Endothelial cell of umbilical vein (primary cell): ENCODE measurements at regions not wholly inside any gene's neighbourhood (a gene's known extent, or its start where the extent isn't known, plus 50 kb on each side); places are given as distances from the start of the nearest gene placed in this dataset.
"Not testable (repeated sequence)": the region's sequence is repeated elsewhere in the genome, so short reads cannot be mapped to it uniquely, and the experiment has no call there.

ENCODE experiments used
- BruUV-seq: library from RNA; stranded (reverse); fragments of 400-500 nt; replicated peaks from 2 replicates; lab custom pipeline; 2021; lab: Mats Ljungman, UMichigan
- CTCF ChIA-PET: fragments of 300-600, 350-600 bp; sonication (Branson Sonifier 250); formaldehyde crosslinking; loops from one replicate; lab custom pipeline; 2021; ENCODE audit warnings: antibody characterized with exemption, inconsistent platforms; lab: Charles Lee
- POLR2A ChIA-PET: fragments of 300-600, 350-600 bp; sonication (Branson Sonifier 250); formaldehyde crosslinking; loops from one replicate; lab custom pipeline; 2021; ENCODE audit warnings: antibody characterized with exemption, inconsistent platforms; lab: Charles Lee
- DNase-seq: peaks from one replicate; pipeline ENCODE4 v3.0.0-alpha.2; 2011; ENCODE audit warnings: low read depth, low spot score
- FAIRE-seq: peaks from 2 replicates; lab custom pipeline; 2011; peaks lifted over from hg19 to GRCh38; lab: Jason Lieb, UNC
- H2AFZ ChIP-seq: 2 replicates; pipeline ENCODE4 v1.6.0; 2012; ENCODE audit warnings: low read depth, low read length, control low read depth, inconsistent platforms
- H3K27ac ChIP-seq: 2 replicates; pipeline ENCODE4 v1.5.1; 2011; ENCODE audit warnings: low read depth, mild to moderate bottlenecking, control low read depth, low read length, moderate library complexity; ENCODE audit not compliant: insufficient read depth
- H3K27me3 ChIP-seq, 2 experiments: 2 replicates each; pipeline versions ENCODE4 v1.6.0 to v1.6.1; 2011; ENCODE audit warnings: low read length in 2 of 2, mixed read lengths in 1 of 2; ENCODE audit not compliant: control insufficient read depth in 2 of 2, insufficient read depth in 2 of 2
- H3K36me3 ChIP-seq, 2 experiments: 2 replicates in 1 of 2; 3 replicates in 1 of 2; pipeline ENCODE4 v1.5.1; 2011; ENCODE audit warnings: low read length in 2 of 2, mild to moderate bottlenecking in 1 of 2, moderate library complexity in 1 of 2; ENCODE audit not compliant: control insufficient read depth in 2 of 2, insufficient read depth in 2 of 2; ENCODE audit errors: extremely low read depth in 1 of 2
- H3K4me1 ChIP-seq: 3 replicates; pipeline ENCODE4 v1.5.1; 2011; ENCODE audit warnings: mild to moderate bottlenecking, low read length; ENCODE audit not compliant: control insufficient read depth, insufficient read depth; ENCODE audit errors: extremely low read depth
- H3K4me2 ChIP-seq: 2 replicates; pipeline ENCODE4 v1.6.1; 2011; ENCODE audit warnings: low read length, control low read depth, mixed read lengths; ENCODE audit not compliant: insufficient read depth
- H3K4me3 ChIP-seq, 3 experiments: fragments of 200-600 bp in 1 of 3; sonication (generic), shearing (Covaris generic) in 1 of 3; replicated peaks in 1 of 3; 2 replicates each; pipeline ENCODE4 v1.5.1; 2011 to 2016; ENCODE audit warnings: control low read depth in 3 of 3, low read length in 3 of 3, mild to moderate bottlenecking in 2 of 3, inconsistent platforms in 1 of 3, low read depth in 1 of 3, moderate library complexity in 1 of 3; ENCODE audit not compliant: insufficient read depth in 1 of 3
- H3K79me2 ChIP-seq: 2 replicates; pipeline ENCODE4 v1.6.0; 2012; ENCODE audit warnings: low read length, inconsistent platforms; ENCODE audit not compliant: control insufficient read depth, insufficient read depth
- H3K9ac ChIP-seq: replicated peaks from 2 replicates; pipeline ENCODE3; 2011; ENCODE audit warnings: low read length, control low read depth; ENCODE audit not compliant: insufficient read depth; ENCODE audit errors: extremely low read depth
- H3K9me1 ChIP-seq: replicated peaks from 3 replicates; pipeline ENCODE4 v1.6.0; 2011; ENCODE audit warnings: mild to moderate bottlenecking, low read length; ENCODE audit not compliant: control insufficient read depth, insufficient read depth; ENCODE audit errors: extremely low read depth
- H3K9me3 ChIP-seq: replicated peaks from 2 replicates; pipeline ENCODE4 v1.5.1; 2012; ENCODE audit warnings: low read length, inconsistent platforms; ENCODE audit not compliant: control insufficient read depth, insufficient read depth
- H4K20me1 ChIP-seq: replicated peaks from 2 replicates; pipeline ENCODE3; 2011; ENCODE audit warnings: mild to moderate bottlenecking, low read length; ENCODE audit not compliant: control insufficient read depth, insufficient read depth; ENCODE audit errors: extremely low read depth
- dilution Hi-C: fragments of 300-500 bp; cut with MboI; formaldehyde crosslinking; loops from one replicate; pipeline ENCODE4 v1.15.0; 2019; ENCODE audit warnings: low sequenced_read_pairs; ENCODE audit not compliant: extremely low pct_ligation_motif_present
- intact Hi-C: fragments of 100-400 bp; cut with micrococcal nuclease; formaldehyde crosslinking; loops from one replicate; pipeline ENCODE4 v1.10.0; 2022

DNA sequence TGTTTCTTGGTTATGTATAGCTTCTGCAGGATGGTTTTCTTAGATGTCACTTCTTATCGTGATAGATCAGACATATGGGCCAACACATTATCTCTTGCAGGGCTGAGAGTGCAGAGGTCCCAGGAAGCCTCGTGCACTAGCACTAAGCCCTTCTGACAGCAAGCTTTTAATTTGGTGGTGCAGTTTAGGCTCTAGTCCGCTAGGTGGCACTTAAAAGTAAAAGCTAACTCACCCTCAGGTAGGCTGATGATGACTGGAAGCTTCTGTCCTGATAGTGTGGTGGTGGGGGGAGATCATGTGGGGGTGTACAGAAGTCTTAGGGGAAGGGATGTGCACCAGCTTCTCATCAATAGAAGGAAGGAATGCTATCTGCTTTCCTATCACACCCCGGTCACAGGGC lies 142.0 kb downstream of the SPIN4 start:
- H4K20me1 ChIP-seq, H3K36me3 ChIP-seq, DNase-seq, H3K27me3 ChIP-seq, CTCF ChIA-PET, dilution Hi-C loops, H2AFZ ChIP-seq, H3K9me3 ChIP-seq, H3K9me1 ChIP-seq, H3K9ac ChIP-seq, intact Hi-C loops, H3K4me1 ChIP-seq, H3K4me2 ChIP-seq, BruUV-seq, H3K27ac ChIP-seq, H3K79me2 ChIP-seq, POLR2A ChIA-PET, H3K4me3 ChIP-seq: not testable (repeated sequence)
- peak; percentile 87 for FAIRE-seq

DNA sequence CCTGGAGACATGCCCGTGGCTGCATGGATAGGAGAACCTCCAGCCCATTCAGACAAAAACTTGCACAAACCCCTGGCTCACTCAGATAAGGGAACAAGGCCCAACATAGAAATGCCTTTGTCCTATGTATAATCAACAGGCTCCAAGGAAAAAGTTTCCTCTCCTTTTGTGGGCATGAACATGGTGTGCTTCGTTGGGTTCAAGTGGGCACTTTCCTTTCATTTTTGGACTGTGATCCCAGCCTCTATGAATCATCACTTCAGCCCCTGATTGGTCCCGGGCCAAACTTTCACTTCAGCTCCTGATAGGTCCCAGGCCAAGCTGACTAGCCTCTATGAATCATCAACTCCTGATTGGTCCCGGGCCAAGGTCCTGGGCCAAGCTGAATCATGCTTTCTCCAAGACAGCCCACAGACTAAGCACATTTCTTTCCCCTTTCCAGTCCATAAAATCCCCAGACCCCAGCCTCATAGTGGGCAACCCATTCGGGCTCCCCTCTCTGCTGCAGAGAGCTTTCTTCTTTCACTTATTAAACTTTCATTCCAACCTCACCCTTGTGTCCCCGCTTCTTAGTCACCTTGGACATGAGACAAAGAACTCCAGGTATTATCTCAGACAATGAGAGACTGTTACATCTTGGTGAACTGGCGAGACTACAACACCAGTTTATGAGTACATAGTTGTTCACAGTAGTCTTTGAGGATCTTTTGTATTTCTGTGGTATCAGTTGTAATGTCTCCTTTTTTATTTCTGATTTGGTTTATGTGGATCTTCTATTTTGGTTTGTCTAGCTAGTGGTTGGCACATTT lies 146.7 kb downstream of the SPIN4 start:
- H4K20me1 ChIP-seq, H3K4me1 ChIP-seq, H3K9ac ChIP-seq, dilution Hi-C loops, H2AFZ ChIP-seq, H3K27ac ChIP-seq, H3K27me3 ChIP-seq, H3K4me2 ChIP-seq, intact Hi-C loops, H3K79me2 ChIP-seq, H3K4me3 ChIP-seq, BruUV-seq, H3K9me3 ChIP-seq, DNase-seq, H3K36me3 ChIP-seq, CTCF ChIA-PET, H3K9me1 ChIP-seq, POLR2A ChIA-PET: not testable (repeated sequence)
- FAIRE-seq: peak; percentile 79

DNA sequence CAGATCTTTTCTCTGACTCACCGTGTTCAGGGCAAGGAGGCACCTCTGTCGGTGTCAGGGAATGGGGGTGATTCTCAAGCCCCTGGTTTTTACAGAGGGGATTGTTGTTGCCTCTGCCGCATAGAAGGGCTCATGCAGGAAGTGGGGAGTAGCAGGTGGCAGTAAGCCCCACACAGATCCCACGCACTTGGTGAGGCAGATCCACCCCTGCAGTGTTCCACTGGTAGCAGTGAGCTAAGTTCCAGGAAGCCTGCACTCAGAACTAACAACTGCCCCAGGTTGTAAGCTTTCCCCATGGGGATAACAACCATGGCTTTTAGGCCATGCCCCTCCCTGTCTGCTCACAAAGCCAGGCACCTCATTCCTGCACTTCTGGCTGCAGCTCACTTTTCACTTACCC lies 149.1 kb downstream of the SPIN4 start:
- BruUV-seq, POLR2A ChIA-PET, H3K27me3 ChIP-seq, H4K20me1 ChIP-seq, H2AFZ ChIP-seq, H3K9ac ChIP-seq, H3K27ac ChIP-seq, H3K9me3 ChIP-seq, FAIRE-seq, H3K9me1 ChIP-seq, H3K79me2 ChIP-seq, H3K4me1 ChIP-seq, H3K36me3 ChIP-seq, H3K4me2 ChIP-seq, intact Hi-C loops, dilution Hi-C loops, DNase-seq, CTCF ChIA-PET, H3K4me3 ChIP-seq: not testable (repeated sequence)

DNA sequence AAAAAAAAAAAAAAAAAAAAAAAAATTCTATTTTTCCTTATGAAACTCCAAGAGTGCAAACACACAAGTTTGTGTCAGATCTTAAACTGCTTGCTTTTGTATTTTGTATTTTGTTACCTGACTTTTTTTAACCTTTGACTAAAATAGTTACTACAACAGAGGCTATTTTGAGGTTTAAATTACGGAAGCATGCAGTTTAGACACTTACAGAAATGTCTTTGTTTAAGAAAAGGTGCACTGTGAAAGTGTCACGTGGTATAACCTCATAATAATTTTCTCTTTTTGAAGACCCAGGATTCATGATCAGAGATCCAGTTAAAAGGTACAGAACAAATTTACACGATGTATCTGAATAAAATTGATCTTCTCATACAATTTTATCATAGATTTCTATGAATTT lies 152.4 kb downstream of the SPIN4 start:
- H3K27me3 ChIP-seq, DNase-seq, H3K4me3 ChIP-seq, FAIRE-seq, H2AFZ ChIP-seq, POLR2A ChIA-PET, intact Hi-C loops, H3K79me2 ChIP-seq, CTCF ChIA-PET, H3K27ac ChIP-seq, H3K36me3 ChIP-seq, H3K9me3 ChIP-seq, H3K4me2 ChIP-seq, H3K4me1 ChIP-seq, H3K9me1 ChIP-seq, dilution Hi-C loops, BruUV-seq, H3K9ac ChIP-seq, H4K20me1 ChIP-seq: not testable (repeated sequence)
